ENCODE measurements at regions not wholly inside any gene's neighbourhood (a gene's known extent, or its start where the extent isn't known, plus 50 kb on each side); places are given as distances from the start of the nearest gene placed in this dataset.

DNA sequence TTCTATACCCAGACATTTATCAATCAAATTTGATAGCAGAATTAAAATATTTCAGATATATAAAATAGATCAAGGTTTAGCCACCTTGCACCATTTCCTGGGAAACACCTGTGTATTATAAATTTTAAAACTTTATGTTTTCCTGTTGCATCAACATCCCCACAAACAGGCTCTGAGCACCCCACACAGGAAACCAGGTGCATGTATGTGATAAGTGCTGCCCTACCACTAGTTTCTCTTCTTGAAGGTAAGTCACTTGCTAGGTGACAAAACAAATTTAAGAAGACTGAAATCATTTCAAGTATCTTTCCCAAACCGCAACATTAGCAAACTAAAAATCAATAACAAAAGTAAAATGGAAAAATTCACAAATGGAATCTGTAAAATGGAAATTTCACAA, 496.1 kb upstream of the CCDC54 start:
- peaks cover 39% of the 10 kb centered on the region for H3K4me1 ChIP-seq (ENCODE audit: insufficient read depth, low read length)
- no peak overlapping the region for H3K4me3 ChIP-seq (ENCODE audit: low read length)
- no peaks in the 10 kb centered on the region for H3K36me3 ChIP-seq (ENCODE audit: insufficient read depth, low read length)
- H3K27me3 ChIP-seq (ENCODE audit: insufficient read depth, low read length) = no peaks in the 10 kb centered on the region
- H3K27ac ChIP-seq (ENCODE audit: low read depth, low read length) = no peak overlapping the region
- H3K9ac ChIP-seq (ENCODE audit: low read depth, low read length) = no peak overlapping the region
- WGBS = no CpG with 5 or more reads among the region's 1 CpG
- peaks cover 8% of the 10 kb centered on the region; the same call in 1 of the 2 replicates for H3K9me3 ChIP-seq (ENCODE audit: insufficient read depth, low read depth, low read length)

DNA sequence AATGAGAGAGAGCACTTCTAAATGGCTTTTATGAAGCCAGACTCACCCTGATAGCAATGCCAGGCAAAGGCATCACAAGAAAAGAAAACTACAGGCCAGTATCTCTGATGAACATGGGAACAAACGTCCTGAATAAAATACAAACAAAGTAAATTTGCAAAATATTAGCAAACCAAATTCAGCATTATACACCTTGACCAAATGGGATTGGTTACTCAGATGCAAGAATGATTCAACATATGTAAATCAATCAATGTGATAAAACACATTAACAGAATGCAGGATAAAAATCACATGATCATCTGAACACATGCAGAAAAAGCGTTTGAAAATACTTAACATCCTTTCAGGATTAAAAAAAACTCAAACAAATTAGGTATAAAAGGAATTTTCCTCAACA, 494.9 kb upstream of the CCDC54 start:
- no peaks in the 10 kb centered on the region for H3K36me3 ChIP-seq (ENCODE audit: insufficient read depth, low read length)
- H3K27ac ChIP-seq (ENCODE audit: low read depth, low read length) = no peak overlapping the region
- whole genome bisulfite sequencing = 87% methylated on average over 2 of the region's 2 CpGs

DNA sequence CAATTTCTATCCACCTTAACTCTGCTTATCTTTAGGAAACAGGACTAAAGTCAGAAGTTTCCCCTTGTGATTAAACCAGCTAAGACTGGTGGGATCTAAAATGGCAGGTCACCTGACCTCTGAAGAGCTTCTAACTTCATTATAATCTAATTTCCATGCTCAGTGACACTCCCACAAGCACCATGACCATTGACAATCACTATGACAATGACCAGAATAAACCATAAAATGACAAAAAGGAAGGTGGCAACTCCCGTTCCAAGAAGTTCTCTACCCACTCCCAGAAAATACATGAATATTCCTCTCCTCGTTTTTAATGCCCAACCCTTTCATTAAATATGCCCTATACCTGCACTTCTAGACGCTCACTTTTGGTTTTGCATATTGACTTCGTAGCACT, 471.2 kb upstream of the CCDC54 start:
- H3K4me1 ChIP-seq (ENCODE audit: insufficient read depth, low read length) = no peaks in the 10 kb centered on the region
- 68% methylated on average over 4 of the region's 4 CpGs for WGBS
- H3K4me3 ChIP-seq (ENCODE audit: low read length) = no peak overlapping the region
- no peaks in the 10 kb centered on the region for H3K27me3 ChIP-seq (ENCODE audit: insufficient read depth, low read length)
- H3K27ac ChIP-seq (ENCODE audit: low read depth, low read length) = no peak overlapping the region
- H3K9me3 ChIP-seq (ENCODE audit: insufficient read depth, low read depth, low read length) = peaks cover 17% of the 10 kb centered on the region
- H3K36me3 ChIP-seq (ENCODE audit: insufficient read depth, low read length) = peaks cover 14% of the 10 kb centered on the region
- H3K9ac ChIP-seq (ENCODE audit: low read depth, low read length) = no peak overlapping the region

More for the DNA sequence above, 494.9 kb upstream of the CCDC54 start:
- Histone ChIP-seq H3K9ac (ENCODE audit: low read depth, low read length) (no peak overlapping the region), H3K9me3 (ENCODE audit: insufficient read depth, low read depth, low read length) (peaks cover 8% of the 10 kb centered on the region; the same call in 1 of the 2 replicates), H3K4me1 (ENCODE audit: insufficient read depth, low read length) (peaks cover 39% of the 10 kb centered on the region), H3K27me3 (ENCODE audit: insufficient read depth, low read length) (no peaks in the 10 kb centered on the region), H3K4me3 (ENCODE audit: low read length) (no peak overlapping the region)

DNA sequence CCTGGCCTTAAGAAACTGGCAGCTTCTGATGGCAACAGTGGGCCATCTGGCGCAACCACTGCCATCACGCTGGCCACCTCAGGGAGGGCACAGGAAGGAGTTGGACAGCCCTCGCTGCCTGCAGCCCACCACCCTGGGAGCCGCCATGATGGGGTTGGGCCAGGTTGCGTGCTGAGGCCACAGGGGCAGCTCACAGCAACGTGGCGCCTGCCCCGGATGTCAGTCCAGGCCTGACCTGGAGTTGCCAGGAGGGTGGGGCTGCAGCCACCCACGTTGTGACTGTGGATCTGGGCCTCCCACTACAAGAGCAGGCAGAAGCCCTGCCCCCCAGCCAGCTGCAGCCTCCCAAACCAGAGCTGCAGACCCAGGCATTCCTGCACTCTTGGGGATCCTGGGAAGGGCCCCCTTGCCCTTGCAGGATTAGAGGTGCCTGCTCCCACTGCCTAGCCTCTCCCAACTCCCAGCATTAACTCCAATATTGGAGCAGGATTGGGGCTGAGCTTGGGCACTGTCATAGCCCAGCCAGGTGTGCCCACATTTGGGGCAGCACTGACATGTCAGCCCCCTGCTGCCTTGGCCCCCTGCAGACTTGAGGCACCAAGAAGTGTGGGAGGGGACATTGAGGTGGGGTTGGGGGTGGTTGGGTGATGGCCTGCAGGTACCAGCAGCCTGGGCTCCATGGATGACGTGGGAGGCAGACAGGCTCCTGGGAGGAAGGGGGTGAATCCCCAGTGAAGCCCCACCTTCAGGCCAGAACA, 468.9 kb upstream of the CCDC54 start:
- peaks cover 14% of the 10 kb centered on the region for H3K36me3 ChIP-seq (ENCODE audit: insufficient read depth, low read length)
- H3K27me3 ChIP-seq (ENCODE audit: insufficient read depth, low read length) = no peaks in the 10 kb centered on the region
- no peak overlapping the region for H3K4me3 ChIP-seq (ENCODE audit: low read length)
- H3K27ac ChIP-seq (ENCODE audit: low read depth, low read length) = no peak overlapping the region
- peaks cover 16% of the 10 kb centered on the region for H3K4me1 ChIP-seq (ENCODE audit: insufficient read depth, low read length)
- peaks cover 17% of the 10 kb centered on the region for H3K9me3 ChIP-seq (ENCODE audit: insufficient read depth, low read depth, low read length)
- WGBS = 86% methylated on average over 10 of the region's 10 CpGs
- H3K9ac ChIP-seq (ENCODE audit: low read depth, low read length) = no peak overlapping the region

DNA sequence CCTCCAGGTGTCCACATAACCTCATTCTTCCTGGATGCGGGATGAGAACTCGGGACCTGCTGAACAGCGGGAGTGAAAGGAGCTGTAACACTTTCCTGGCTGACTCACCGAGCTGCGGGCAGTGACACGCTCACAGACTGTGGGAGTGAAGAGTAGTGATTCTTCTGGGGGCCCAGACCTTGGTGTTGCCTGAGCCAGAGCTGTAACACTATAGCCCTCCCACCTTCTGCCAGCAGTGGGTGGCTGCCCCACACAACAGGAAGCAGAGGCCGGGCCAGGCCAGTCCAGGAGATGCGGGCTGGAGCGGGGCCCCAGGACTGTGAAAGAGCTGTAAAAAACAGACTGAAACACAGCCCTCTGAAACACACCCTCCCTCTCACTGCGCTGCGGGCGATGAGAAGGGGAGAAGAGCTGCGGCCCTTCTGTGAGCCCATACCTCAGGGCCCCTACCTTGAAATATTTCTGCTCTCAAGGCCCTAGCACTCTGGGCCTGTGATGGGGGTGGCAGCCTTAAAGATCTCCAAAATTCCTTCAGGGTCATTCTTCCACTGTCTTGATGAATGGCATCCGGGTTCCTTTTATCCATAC, 464.0 kb upstream of the CCDC54 start:
- H3K36me3 ChIP-seq (ENCODE audit: insufficient read depth, low read length) = peaks cover 14% of the 10 kb centered on the region
- 26% methylated on average over 14 of the region's 14 CpGs for WGBS
- peak overlapping the region; percentile 41 for H3K4me3 ChIP-seq (ENCODE audit: low read length)
- H3K4me1 ChIP-seq (ENCODE audit: insufficient read depth, low read length) = peaks cover 45% of the 10 kb centered on the region
- peaks cover 16% of the 10 kb centered on the region for H3K9me3 ChIP-seq (ENCODE audit: insufficient read depth, low read depth, low read length)
- H3K27ac ChIP-seq (ENCODE audit: low read depth, low read length) = peak overlapping the region; percentile 99
- H3K27me3 ChIP-seq (ENCODE audit: insufficient read depth, low read length) = no peaks in the 10 kb centered on the region
- H3K9ac ChIP-seq (ENCODE audit: low read depth, low read length) = peak overlapping the region; percentile 77

DNA sequence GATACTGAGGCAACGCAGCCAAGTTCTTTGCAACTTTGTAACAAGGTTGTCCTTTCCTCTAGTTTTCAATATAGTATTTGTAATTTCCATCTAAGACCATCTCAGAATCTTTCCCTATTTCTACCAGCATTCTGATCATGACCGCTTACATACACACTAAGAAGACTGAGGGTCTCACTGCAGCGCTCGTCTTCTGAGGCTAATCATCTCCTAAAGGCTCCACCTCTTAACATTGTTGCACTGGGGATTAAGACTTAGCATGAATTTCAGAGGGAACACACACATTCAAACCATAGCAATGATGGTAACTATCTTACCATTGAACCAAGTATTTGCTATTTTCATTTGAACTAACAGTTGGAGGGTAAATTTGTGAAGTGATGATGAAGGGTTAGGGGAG, 463.3 kb upstream of the CCDC54 start:
- peak overlapping the region; percentile 99 for H3K27ac ChIP-seq (ENCODE audit: low read depth, low read length)
- H3K36me3 ChIP-seq (ENCODE audit: insufficient read depth, low read length) = peaks cover 14% of the 10 kb centered on the region
- no peak overlapping the region for H3K4me3 ChIP-seq (ENCODE audit: low read length)
- peaks cover 9% of the 10 kb centered on the region for H3K9me3 ChIP-seq (ENCODE audit: insufficient read depth, low read depth, low read length)
- H3K4me1 ChIP-seq (ENCODE audit: insufficient read depth, low read length) = peaks cover 45% of the 10 kb centered on the region
- 63% methylated on average over 4 of the region's 4 CpGs for WGBS
- no peaks in the 10 kb centered on the region for H3K27me3 ChIP-seq (ENCODE audit: insufficient read depth, low read length)
- H3K9ac ChIP-seq (ENCODE audit: low read depth, low read length) = peak overlapping the region; percentile 77

DNA sequence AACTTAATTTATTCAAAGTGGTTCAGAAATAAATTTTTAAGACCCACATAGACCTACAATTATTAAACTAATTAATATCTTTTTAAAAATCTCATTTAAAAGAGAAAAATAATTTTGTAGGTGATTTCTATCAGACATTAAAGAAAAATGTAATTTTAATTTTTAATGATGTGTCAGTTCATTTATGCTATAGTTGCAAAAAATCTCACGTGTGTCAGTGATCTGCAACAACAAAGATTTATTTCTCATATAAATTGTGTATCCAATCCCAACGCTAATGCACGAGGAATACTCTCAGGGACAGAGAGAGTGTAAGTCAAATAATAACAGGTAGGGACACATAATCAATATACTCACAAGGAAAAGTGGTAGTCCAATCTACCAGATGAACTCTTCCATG, 456.6 kb upstream of the CCDC54 start:
- no peak overlapping the region for H3K4me3 ChIP-seq (ENCODE audit: low read length)
- peaks cover 7% of the 10 kb centered on the region for H3K4me1 ChIP-seq (ENCODE audit: insufficient read depth, low read length)
- H3K9me3 ChIP-seq (ENCODE audit: insufficient read depth, low read depth, low read length) = no peaks in the 10 kb centered on the region
- no CpG with 5 or more reads among the region's 3 CpGs for WGBS
- no peaks in the 10 kb centered on the region for H3K36me3 ChIP-seq (ENCODE audit: insufficient read depth, low read length)
- no peak overlapping the region for H3K27ac ChIP-seq (ENCODE audit: low read depth, low read length)
- no peak overlapping the region for H3K9ac ChIP-seq (ENCODE audit: low read depth, low read length)
- H3K27me3 ChIP-seq (ENCODE audit: insufficient read depth, low read length) = no peaks in the 10 kb centered on the region

DNA sequence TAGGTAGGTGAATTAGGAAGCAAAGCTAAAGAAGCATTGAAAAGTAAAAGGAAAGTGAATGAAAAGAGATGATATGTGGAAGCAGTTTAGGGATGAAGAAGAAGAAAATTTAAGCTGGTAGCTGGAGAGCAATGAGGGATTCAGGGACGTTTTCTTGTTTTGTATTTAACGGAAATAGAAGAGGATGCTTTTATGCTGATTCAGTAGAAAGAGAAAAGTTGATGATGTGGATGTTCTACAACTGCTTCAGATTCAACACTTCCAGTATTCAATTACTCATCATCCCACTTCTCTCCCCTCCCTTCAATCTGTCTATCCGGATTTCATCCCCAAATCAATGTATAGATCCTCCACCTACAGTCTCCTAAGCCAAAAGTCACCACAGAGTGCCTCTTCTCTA, 448.2 kb upstream of the CCDC54 start:
- WGBS = 89% methylated on average over 3 of the region's 3 CpGs
- Histone ChIP-seq H3K4me3 (ENCODE audit: low read length) (no peak overlapping the region), H3K36me3 (ENCODE audit: insufficient read depth, low read length) (no peaks in the 10 kb centered on the region; the same call in 1 of the 2 replicates)

DNA sequence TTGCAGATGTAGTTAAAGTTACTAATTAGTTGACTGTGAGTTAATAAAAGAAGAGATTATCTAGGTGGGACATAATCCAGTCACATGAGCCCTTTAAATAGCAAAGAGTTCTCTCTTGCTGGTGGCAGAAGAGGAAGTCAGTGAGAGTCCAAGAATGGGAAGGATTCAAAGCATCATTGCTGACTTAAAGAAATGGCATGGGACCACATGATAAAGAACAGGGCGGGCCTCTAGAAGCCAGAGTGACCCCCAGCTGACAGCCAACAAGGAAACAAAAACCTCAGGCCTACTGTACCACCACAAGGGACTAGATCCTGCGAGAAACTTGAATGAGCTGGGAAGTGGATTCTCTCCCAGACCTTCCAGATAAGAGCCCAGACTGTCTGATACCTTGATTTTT, 447.2 kb upstream of the CCDC54 start:
- H3K27ac ChIP-seq (ENCODE audit: low read depth, low read length) = no peak overlapping the region
- H3K36me3 ChIP-seq (ENCODE audit: insufficient read depth, low read length) = no peaks in the 10 kb centered on the region; the same call in 1 of the 2 replicates
- no peak overlapping the region for H3K9ac ChIP-seq (ENCODE audit: low read depth, low read length)
- WGBS = 95% methylated on average over 2 of the region's 2 CpGs
- H3K27me3 ChIP-seq (ENCODE audit: insufficient read depth, low read length) = no peaks in the 10 kb centered on the region
- H3K9me3 ChIP-seq (ENCODE audit: insufficient read depth, low read depth, low read length) = peaks cover 28% of the 10 kb centered on the region
- H3K4me3 ChIP-seq (ENCODE audit: low read length) = no peak overlapping the region
- H3K4me1 ChIP-seq (ENCODE audit: insufficient read depth, low read length) = no peaks in the 10 kb centered on the region

More for the DNA sequence above, 448.2 kb upstream of the CCDC54 start:
- Histone ChIP-seq H3K9ac (ENCODE audit: low read depth, low read length) (no peak overlapping the region), H3K27ac (ENCODE audit: low read depth, low read length) (no peak overlapping the region), H3K27me3 (ENCODE audit: insufficient read depth, low read length) (no peaks in the 10 kb centered on the region), H3K4me1 (ENCODE audit: insufficient read depth, low read length) (no peaks in the 10 kb centered on the region), H3K9me3 (ENCODE audit: insufficient read depth, low read depth, low read length) (peaks cover 20% of the 10 kb centered on the region)

DNA sequence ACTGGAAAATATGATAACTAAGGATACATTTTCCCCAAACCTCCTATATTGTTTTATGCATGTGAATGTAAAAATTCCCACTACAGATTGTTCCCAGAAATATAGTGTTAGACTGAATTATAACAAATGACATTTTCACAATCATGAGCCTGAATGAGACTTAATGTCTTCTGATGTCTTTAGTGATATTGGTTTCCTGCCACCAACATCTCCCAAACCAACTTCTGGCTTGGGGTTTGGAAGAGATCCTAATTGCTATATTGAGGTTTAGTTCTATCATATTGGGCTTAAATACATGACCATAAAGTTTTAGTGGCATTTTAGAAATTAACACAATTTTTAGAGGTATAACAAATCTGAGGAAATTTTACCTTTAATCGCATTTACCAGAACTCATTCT, 445.3 kb upstream of the CCDC54 start:
- H3K4me1 ChIP-seq (ENCODE audit: insufficient read depth, low read length) = no peaks in the 10 kb centered on the region
- H3K4me3 ChIP-seq (ENCODE audit: low read length) = no peak overlapping the region
- no peak overlapping the region for H3K9ac ChIP-seq (ENCODE audit: low read depth, low read length)
- no peaks in the 10 kb centered on the region; the same call in 1 of the 2 replicates for H3K36me3 ChIP-seq (ENCODE audit: insufficient read depth, low read length)
- WGBS = 86% methylated on average over 1 of the region's 1 CpG
- H3K27ac ChIP-seq (ENCODE audit: low read depth, low read length) = no peak overlapping the region
- H3K9me3 ChIP-seq (ENCODE audit: insufficient read depth, low read depth, low read length) = peaks cover 28% of the 10 kb centered on the region
- H3K27me3 ChIP-seq (ENCODE audit: insufficient read depth, low read length) = no peaks in the 10 kb centered on the region

DNA sequence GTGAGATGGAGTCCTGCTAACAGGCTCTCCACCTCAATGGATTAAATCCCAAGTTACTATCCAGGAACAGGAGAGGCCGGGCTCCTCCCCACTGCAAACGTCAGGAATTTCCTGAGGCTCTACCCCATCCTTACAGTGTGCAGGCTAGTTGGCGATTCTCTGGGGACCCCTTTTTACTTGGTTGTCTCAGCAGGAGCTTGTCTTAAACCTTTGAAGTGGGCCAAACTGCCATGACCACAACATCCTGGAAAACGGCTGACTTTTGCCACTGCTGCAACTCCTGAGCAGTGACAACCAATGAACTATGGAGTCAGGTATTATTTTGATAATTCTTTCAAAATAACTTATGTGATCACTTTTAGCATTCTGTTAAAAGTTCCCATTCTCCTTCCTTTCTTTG, 440.9 kb upstream of the CCDC54 start:
- no peaks in the 10 kb centered on the region for H3K36me3 ChIP-seq (ENCODE audit: insufficient read depth, low read length)
- no peak overlapping the region for H3K27ac ChIP-seq (ENCODE audit: low read depth, low read length)
- H3K9ac ChIP-seq (ENCODE audit: low read depth, low read length) = no peak overlapping the region
- H3K9me3 ChIP-seq (ENCODE audit: insufficient read depth, low read depth, low read length) = peaks cover 18% of the 10 kb centered on the region
- H3K27me3 ChIP-seq (ENCODE audit: insufficient read depth, low read length) = no peaks in the 10 kb centered on the region
- no peaks in the 10 kb centered on the region for H3K4me1 ChIP-seq (ENCODE audit: insufficient read depth, low read length)
- 64% methylated on average over 4 of the region's 4 CpGs for WGBS
- H3K4me3 ChIP-seq (ENCODE audit: low read length) = no peak overlapping the region

Measured in HUES64 (cell line).